Medulla oblongata (tissue), 1 donor: ENCODE measurements at regions not wholly inside any gene's neighbourhood (a gene's known extent, or its start where the extent isn't known, plus 50 kb on each side); places are given as distances from the start of the nearest gene placed in this dataset.
"Not testable (repeated sequence)": the region's sequence is repeated elsewhere in the genome, so short reads cannot be mapped to it uniquely, and the experiment has no call there.

ENCODE experiments used
- DNase-seq: peaks from one replicate; pipeline ENCODE4 v3.0.0-alpha.2; 2015; ENCODE audit errors: extremely low spot score

GRCh38 chr9:26492608-26493521 is 399.7 kb downstream of the CAAP1 start:
- DNase-seq: not testable (repeated sequence)

GRCh38 chr9:26491922-26492607 is 400.5 kb downstream of the CAAP1 start:
- not testable (repeated sequence) for DNase-seq

GRCh38 chr9:26483991-26484390 is 408.6 kb downstream of the CAAP1 start:
- no peak for DNase-seq

GRCh38 chr9:26477963-26478362 is 414.6 kb downstream of the CAAP1 start:
- no peak for DNase-seq

- DNase-seq: peak; percentile 60
Observed at GRCh38 chr9:26471261-26471660, 421.3 kb downstream of the CAAP1 start.

- DNase-seq: no peak
Observed at GRCh38 chr9:26470284-26470683, 422.3 kb downstream of the CAAP1 start.

- DNase-seq: no peak
Observed at GRCh38 chr9:26463837-26464236, 428.8 kb downstream of the CAAP1 start.

- no peak for DNase-seq
Observed at GRCh38 chr9:26462751-26463150, 429.9 kb downstream of the CAAP1 start.

- no peak for DNase-seq
Observed at GRCh38 chr9:26462213-26462612, 430.4 kb downstream of the CAAP1 start.

GRCh38 chr9:26460624-26461023 is 432.0 kb downstream of the CAAP1 start:
- no peak for DNase-seq

GRCh38 chr9:26459959-26460358 is 432.6 kb downstream of the CAAP1 start:
- no peak for DNase-seq

- DNase-seq: no peak
Observed at GRCh38 chr9:26458054-26458453, 434.5 kb downstream of the CAAP1 start.

- no peak for DNase-seq
Observed at GRCh38 chr9:26457151-26457550, 435.5 kb downstream of the CAAP1 start.

GRCh38 chr9:26439061-26439624 is 453.5 kb downstream of the CAAP1 start:
- no peak for DNase-seq

GRCh38 chr9:26437056-26437711 is 455.4 kb downstream of the CAAP1 start:
- DNase-seq: peak; percentile 84

GRCh38 chr9:26426551-26427131 is 466.0 kb downstream of the CAAP1 start:
- DNase-seq: peak; percentile 77

- DNase-seq: no peak
Observed at GRCh38 chr9:26418480-26418879, 474.1 kb downstream of the CAAP1 start.

- no peak for DNase-seq
Observed at GRCh38 chr9:26415528-26415927, 477.1 kb downstream of the CAAP1 start.

GRCh38 chr9:26413611-26414010 is 479.0 kb downstream of the CAAP1 start:
- DNase-seq: no peak

GRCh38 chr9:26412446-26412845 is 480.2 kb downstream of the CAAP1 start:
- DNase-seq: no peak

- no peak for DNase-seq
Observed at GRCh38 chr9:26406676-26407075, 485.9 kb downstream of the CAAP1 start.

GRCh38 chr9:26399556-26399955 is 493.0 kb downstream of the CAAP1 start:
- DNase-seq: no peak
